SU-DHL-6 (cell line): ENCODE measurements at regions not wholly inside any gene's neighbourhood (a gene's known extent, or its start where the extent isn't known, plus 50 kb on each side); places are given as distances from the start of the nearest gene placed in this dataset.

Experiments
- H2AFZ ChIP-seq: fragments of 200-600 bp; sonication (generic); 2 replicates; pipeline ENCODE4 v1.6.1; 2014; ENCODE audit warnings: low read depth, mild to moderate bottlenecking, moderate library complexity, mixed read lengths, antibody characterized with exemption, low read length; ENCODE audit not compliant: severe bottlenecking
- H3F3A ChIP-seq: fragments of 200-600 bp; shearing (Covaris generic); 2 replicates; pipeline ENCODE4 v1.6.0; 2016; ENCODE audit warnings: antibody characterized with exemption, mild to moderate bottlenecking; ENCODE audit not compliant: insufficient read depth
- H3K27ac ChIP-seq: fragments of 200-600 bp; sonication (generic); 2 replicates; pipeline ENCODE4 v1.5.1; 2016; ENCODE audit warnings: low read depth, mild to moderate bottlenecking, low read length, moderate library complexity, mixed read lengths
- H3K27me3 ChIP-seq: fragments of 200-600 bp; sonication (generic), shearing (Covaris generic); 2 replicates; pipeline ENCODE4 v1.6.0; 2014; ENCODE audit warnings: mild to moderate bottlenecking, low read length
- H3K36me3 ChIP-seq: fragments of 200-600 bp; sonication (generic); 2 replicates; pipeline ENCODE4 v1.6.1; 2014; ENCODE audit warnings: mild to moderate bottlenecking, low read length, mixed read lengths
- H3K4me2 ChIP-seq: fragments of 300-600, 200-600 bp; shearing (Covaris generic), sonication (generic); 2 replicates; pipeline ENCODE4 v1.6.0; 2014; ENCODE audit warnings: low read length, low read depth, mild to moderate bottlenecking; ENCODE audit not compliant: poor library complexity, severe bottlenecking
- H3K4me3 ChIP-seq: fragments of 200-600 bp; sonication (generic); 2 replicates; pipeline ENCODE4 v1.5.1; 2014; ENCODE audit warnings: antibody characterized with exemption, low read length, mild to moderate bottlenecking, mixed read lengths; ENCODE audit not compliant: insufficient read depth, poor library complexity, severe bottlenecking
- H3K79me2 ChIP-seq: fragments of 200-600 bp; sonication (generic); 2 replicates; pipeline ENCODE4 v1.6.1; 2014; ENCODE audit warnings: mild to moderate bottlenecking, low read length, moderate library complexity; ENCODE audit not compliant: insufficient read depth
- H3K9ac ChIP-seq: fragments of 200-600 bp; sonication (generic); 2 replicates; pipeline ENCODE4 v1.7.0; 2014; ENCODE audit warnings: mild to moderate bottlenecking, low read length
- H3K9me2 ChIP-seq: fragments of 200-600 bp; sonication (generic); replicated peaks from 2 replicates; pipeline ENCODE4 v1.6.1; 2014; ENCODE audit warnings: low read length; ENCODE audit not compliant: insufficient read depth
- H3K9me3 ChIP-seq: fragments of 200-600 bp; sonication (generic); 2 replicates; pipeline ENCODE4 v1.6.1; 2014; ENCODE audit warnings: low read length, mixed read lengths; ENCODE audit not compliant: insufficient read depth
- H4K20me1 ChIP-seq: fragments of 200-600 bp; sonication (generic); 2 replicates; pipeline ENCODE4 v1.6.1; 2014; ENCODE audit warnings: low read depth, mild to moderate bottlenecking, antibody characterized with exemption, low read length, moderate library complexity, mixed read lengths
- EZH2phosphoT487 ChIP-seq: fragments of 200-600 bp; sonication (generic), shearing (Covaris generic); conservative IDR thresholded peaks from 2 replicates; pipeline ENCODE4 v1.6.1; 2018; ENCODE audit warnings: mild to moderate bottlenecking, antibody characterized with exemption, low read length, moderate library complexity, mixed read lengths
- TF ChIP-seq, protein P1 (sequence below): fragments of 200-600 bp; sonication (generic); IDR thresholded peaks from one replicate; pipeline ENCODE4 v1.5.1; 2017; ENCODE audit warnings: antibody characterized with exemption, mild to moderate bottlenecking, low read length, moderate library complexity; ENCODE audit not compliant: insufficient read depth, poor library complexity, severe bottlenecking

DNA sequence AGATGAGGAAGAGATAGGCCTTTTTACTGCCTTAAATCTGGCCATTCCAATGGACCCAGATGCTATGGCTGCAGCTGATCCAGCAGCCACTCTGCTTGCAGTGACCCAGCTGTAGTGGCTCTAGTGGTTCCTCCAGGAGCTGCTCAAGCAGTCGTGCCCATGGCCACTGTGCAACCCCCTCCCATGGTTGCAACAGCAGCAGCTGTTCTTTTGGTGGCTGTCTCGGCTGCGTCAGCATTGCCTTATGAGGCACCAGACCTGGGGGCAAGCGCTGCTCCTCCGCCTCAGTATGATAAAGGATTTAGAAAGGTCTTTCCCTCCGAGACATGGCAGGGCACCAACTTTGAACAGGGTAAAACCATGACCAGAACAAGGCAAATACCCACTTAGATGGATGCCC, 384.9 kb upstream of the DCC start:
- Histone ChIP-seq H3K9me3 (no peaks in the 10 kb centered on the region), H3K9ac (no peak overlapping the region), H3K27ac (no peak overlapping the region), H3K9me2 (no peaks in the 10 kb centered on the region), H3K4me3 (no peak overlapping the region), H4K20me1 (no peaks in the 10 kb centered on the region), H3F3A (no peaks in the 10 kb centered on the region), H2AFZ (no peak overlapping the region), H3K4me2 (no peak overlapping the region), H3K27me3 (no peaks in the 10 kb centered on the region), H3K36me3 (no peaks in the 10 kb centered on the region), H3K79me2 (no peaks in the 10 kb centered on the region)
- TF ChIP-seq, protein P1, sequence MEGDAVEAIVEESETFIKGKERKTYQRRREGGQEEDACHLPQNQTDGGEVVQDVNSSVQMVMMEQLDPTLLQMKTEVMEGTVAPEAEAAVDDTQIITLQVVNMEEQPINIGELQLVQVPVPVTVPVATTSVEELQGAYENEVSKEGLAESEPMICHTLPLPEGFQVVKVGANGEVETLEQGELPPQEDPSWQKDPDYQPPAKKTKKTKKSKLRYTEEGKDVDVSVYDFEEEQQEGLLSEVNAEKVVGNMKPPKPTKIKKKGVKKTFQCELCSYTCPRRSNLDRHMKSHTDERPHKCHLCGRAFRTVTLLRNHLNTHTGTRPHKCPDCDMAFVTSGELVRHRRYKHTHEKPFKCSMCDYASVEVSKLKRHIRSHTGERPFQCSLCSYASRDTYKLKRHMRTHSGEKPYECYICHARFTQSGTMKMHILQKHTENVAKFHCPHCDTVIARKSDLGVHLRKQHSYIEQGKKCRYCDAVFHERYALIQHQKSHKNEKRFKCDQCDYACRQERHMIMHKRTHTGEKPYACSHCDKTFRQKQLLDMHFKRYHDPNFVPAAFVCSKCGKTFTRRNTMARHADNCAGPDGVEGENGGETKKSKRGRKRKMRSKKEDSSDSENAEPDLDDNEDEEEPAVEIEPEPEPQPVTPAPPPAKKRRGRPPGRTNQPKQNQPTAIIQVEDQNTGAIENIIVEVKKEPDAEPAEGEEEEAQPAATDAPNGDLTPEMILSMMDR, result no peak
- TF ChIP-seq EZH2phosphoT487, result no peak

DNA sequence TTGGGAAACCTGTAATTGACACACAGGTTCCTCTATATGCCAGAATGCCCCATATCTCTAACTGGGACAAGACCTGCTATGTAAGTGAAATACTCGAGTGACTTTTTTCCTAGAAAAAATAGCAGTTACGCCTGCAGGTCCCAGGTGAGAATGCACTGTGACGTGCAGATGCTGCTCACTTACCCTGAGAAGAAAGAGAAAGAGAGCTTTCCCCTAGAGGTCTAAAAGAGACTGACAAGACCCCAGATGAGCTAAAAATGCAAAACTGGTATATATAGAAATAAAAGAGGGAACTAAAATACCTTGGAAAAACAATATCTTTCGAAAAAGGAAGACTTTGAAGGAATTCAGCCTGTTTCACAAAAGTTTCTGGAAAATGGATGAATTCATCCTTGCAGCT, 383.0 kb upstream of the DCC start:
- Histone ChIP-seq H3K79me2 (no peaks in the 10 kb centered on the region), H3K36me3 (no peaks in the 10 kb centered on the region), H3K9me2 (no peaks in the 10 kb centered on the region), H3K4me2 (no peak overlapping the region), H3K27me3 (no peaks in the 10 kb centered on the region), H3K9me3 (no peaks in the 10 kb centered on the region), H2AFZ (no peak overlapping the region), H3K4me3 (no peak overlapping the region), H3K9ac (no peak overlapping the region), H3K27ac (no peak overlapping the region), H3F3A (no peaks in the 10 kb centered on the region), H4K20me1 (no peaks in the 10 kb centered on the region)
- TF ChIP-seq, protein P1, result no peak
- no peak for TF ChIP-seq EZH2phosphoT487

DNA sequence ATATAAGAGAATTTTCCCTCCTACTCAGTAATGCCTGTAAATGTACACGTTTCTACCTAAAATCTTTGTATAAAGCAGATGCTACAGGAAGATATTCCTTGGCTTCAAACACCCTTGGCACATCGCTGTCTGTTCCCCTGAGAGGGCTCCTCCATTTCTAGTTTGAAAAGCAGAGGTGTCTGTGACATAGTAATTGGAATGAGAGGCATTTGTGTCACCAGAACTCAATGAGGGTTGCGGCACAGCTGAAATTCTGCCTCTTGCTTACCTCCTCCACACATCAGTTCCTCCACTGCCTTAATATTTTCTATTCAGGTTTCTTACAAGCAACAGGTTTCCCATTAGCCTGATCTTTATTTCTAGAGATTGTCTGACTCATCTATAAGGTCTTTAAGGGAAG, 359.9 kb upstream of the DCC start:
- Histone ChIP-seq H3K27me3 (no peaks in the 10 kb centered on the region), H3K36me3 (no peaks in the 10 kb centered on the region), H3K79me2 (no peaks in the 10 kb centered on the region), H3K4me3 (no peak overlapping the region), H3K27ac (no peak overlapping the region), H3K9ac (no peak overlapping the region), H2AFZ (no peak overlapping the region), H3K9me2 (no peaks in the 10 kb centered on the region), H3K4me2 (no peak overlapping the region), H4K20me1 (no peaks in the 10 kb centered on the region), H3F3A (no peaks in the 10 kb centered on the region), H3K9me3 (no peaks in the 10 kb centered on the region)
- no peak for TF ChIP-seq EZH2phosphoT487
- TF ChIP-seq, protein P1, result no peak

DNA sequence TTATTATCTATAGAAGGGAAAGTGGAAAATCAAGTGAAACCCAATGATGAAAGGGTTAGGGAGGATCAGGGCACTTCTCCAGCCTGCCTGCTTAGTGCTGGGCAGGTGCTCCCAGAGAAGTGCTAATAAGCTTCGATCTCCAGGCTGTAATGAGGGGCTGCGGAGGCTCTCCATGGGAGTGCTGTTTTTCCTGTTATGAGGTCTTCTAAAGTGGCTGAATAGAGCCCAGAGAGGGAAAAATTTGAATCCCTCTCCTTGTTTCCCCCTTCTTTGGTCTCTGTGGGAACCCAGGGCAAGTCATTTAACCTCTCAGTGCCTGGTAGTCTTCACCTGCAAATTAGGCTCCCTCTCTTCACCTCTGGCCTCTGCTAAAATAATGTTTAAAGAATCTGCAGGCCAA, 351.7 kb upstream of the DCC start:
- Histone ChIP-seq H4K20me1 (no peaks in the 10 kb centered on the region), H3K27me3 (no peaks in the 10 kb centered on the region), H3K9me2 (no peaks in the 10 kb centered on the region), H3K4me2 (no peak overlapping the region), H3K79me2 (no peaks in the 10 kb centered on the region), H3K9me3 (no peaks in the 10 kb centered on the region), H3K4me3 (no peak overlapping the region), H3K9ac (no peak overlapping the region), H3K27ac (no peak overlapping the region), H3K36me3 (no peaks in the 10 kb centered on the region), H2AFZ (no peak overlapping the region), H3F3A (no peaks in the 10 kb centered on the region)
- TF ChIP-seq, protein P1, result no peak
- no peak for TF ChIP-seq EZH2phosphoT487
